ENCODE measurements at regions not wholly inside any gene's neighbourhood (a gene's known extent, or its start where the extent isn't known, plus 50 kb on each side); places are given as distances from the start of the nearest gene placed in this dataset.

- H3K4me3 ChIP-seq (ENCODE audit: low read depth, low read length): no peak overlapping the region
- DNase-seq (ENCODE audit: low read depth): no peak
- in situ Hi-C loops (cut with HindIII; ENCODE audit: low sequenced_read_pairs): no loop called here
- no peak for TF ChIP-seq CTCF (IDR thresholded peaks at IDR 0.05; ENCODE audit: low read depth, low read length, missing control alignments)
Measured at GRCh38 chr5:115072266-115073064, 97.2 kb downstream of the TRIM36 start.

- in situ Hi-C loops (cut with HindIII; ENCODE audit: low sequenced_read_pairs): no loop called here
- H3K4me3 ChIP-seq (ENCODE audit: low read depth, low read length): no peak overlapping the region
- TF ChIP-seq CTCF (IDR thresholded peaks at IDR 0.05; ENCODE audit: low read depth, low read length, missing control alignments): no peak
- DNase-seq (ENCODE audit: low read depth): no peak
Measured at GRCh38 chr5:115070737-115071136, 99.0 kb downstream of the TRIM36 start.

- TF ChIP-seq CTCF (IDR thresholded peaks at IDR 0.05; ENCODE audit: low read depth, low read length, missing control alignments): peak; percentile 79
- DNase-seq (ENCODE audit: low read depth): peak; percentile 24
- H3K4me3 ChIP-seq (ENCODE audit: low read depth, low read length): no peak overlapping the region
- in situ Hi-C loops (cut with HindIII; ENCODE audit: low sequenced_read_pairs): no loop called here
Measured at GRCh38 chr5:115069087-115069968, 100.4 kb downstream of the TRIM36 start.

DNA sequence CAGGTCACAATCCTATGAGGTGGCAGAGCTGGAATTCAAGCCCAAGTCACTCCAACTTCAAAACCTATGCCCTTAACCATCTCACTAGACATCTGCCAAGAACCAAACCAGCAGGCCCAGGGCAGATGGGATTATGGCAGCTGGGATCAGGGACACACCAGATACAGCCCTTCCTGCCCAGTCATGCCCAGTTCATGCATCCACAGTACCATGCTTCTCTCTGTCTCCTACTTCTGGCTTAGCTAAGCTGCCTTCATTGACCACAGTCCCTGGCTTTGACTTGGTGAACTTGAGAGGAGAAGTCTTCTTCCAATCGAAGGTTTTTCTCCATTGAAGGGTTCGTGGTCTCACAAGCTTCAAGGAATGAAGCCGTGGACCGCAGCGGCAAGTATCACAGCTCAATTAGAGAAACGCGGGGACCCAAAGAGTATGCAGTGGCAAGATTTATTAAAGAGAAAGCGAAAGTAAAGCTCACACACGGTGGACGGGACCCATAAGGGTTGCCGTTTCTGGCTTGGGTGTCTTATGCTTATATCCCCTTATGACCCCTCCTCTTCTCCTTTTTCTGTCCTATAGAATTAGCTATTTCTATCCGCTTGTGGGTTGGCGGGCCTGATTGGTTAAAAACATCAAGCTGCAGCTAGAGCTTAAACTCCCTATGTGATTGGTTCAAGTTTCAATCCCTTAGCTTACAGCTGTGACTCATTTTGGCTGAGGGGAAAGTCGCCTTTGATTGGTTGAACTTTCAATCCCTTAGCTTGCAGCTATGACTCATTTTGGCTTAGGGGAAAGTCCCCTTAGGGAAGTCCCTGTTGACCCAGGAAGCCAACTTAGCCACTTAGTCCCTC is 101.2 kb downstream of the TRIM36 start:
- in situ Hi-C loops (cut with HindIII; ENCODE audit: low sequenced_read_pairs): no loop called here
- no peak overlapping the region for H3K4me3 ChIP-seq (ENCODE audit: low read depth, low read length)
- no peak for DNase-seq (ENCODE audit: low read depth)
- TF ChIP-seq CTCF (IDR thresholded peaks at IDR 0.05; ENCODE audit: low read depth, low read length, missing control alignments): no peak

- TF ChIP-seq CTCF (IDR thresholded peaks at IDR 0.05; ENCODE audit: low read depth, low read length, missing control alignments): no peak
- no peak overlapping the region for H3K4me3 ChIP-seq (ENCODE audit: low read depth, low read length)
- DNase-seq (ENCODE audit: low read depth): no peak
- in situ Hi-C loops (cut with HindIII; ENCODE audit: low sequenced_read_pairs): no loop called here
Measured at GRCh38 chr5:115064380-115064779, 105.3 kb downstream of the TRIM36 start.

GRCh38 chr5:115054387-115054951 is 115.2 kb downstream of the TRIM36 start:
- no peak overlapping the region for H3K4me3 ChIP-seq (ENCODE audit: low read depth, low read length)
- TF ChIP-seq CTCF (IDR thresholded peaks at IDR 0.05; ENCODE audit: low read depth, low read length, missing control alignments): no peak
- in situ Hi-C loops (cut with HindIII; ENCODE audit: low sequenced_read_pairs): no loop called here
- DNase-seq (ENCODE audit: low read depth): no peak

All from astrocyte of the cerebellum (primary cell).